ENCODE measurements at regions not wholly inside any gene's neighbourhood (a gene's known extent, or its start where the extent isn't known, plus 50 kb on each side); places are given as distances from the start of the nearest gene placed in this dataset.

DNA sequence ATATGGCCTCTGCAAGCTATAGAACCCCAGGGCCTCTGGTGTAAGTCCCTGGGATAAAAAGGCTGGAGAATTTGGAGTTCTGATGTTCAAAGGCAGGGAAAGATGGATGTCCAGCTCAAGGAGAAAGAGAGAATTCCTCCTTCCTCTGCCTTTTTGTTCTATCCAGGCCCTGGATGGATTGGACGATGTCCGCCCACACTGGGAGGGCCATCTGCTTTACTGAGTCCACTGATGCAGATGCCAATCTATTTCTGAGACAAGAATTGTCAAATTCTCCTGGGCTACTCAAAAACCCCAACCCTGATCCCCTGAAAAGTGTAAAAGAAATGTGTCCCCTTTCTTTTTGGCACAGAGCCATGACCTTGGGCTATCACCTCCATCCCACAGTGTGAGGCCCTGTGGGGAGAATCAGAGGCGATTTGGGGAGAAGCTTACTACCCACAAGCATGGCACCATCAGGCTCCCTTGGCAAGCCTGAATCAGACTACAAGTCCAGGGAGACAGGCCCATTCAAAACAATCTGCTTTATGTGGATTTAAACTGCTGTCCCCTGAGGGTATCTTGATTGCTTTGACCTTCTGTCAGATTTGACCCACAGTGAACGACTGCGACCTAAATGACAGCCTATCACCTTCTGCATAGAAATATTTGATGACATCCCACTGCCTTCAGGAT lies 334.0 kb downstream of the NUAK1 start:
- H4K20me1 ChIP-seq (ENCODE audit: low read depth, low read length), result no peaks in the 10 kb centered on the region
- H3K36me3 ChIP-seq (ENCODE audit: low read length), result no peaks in the 10 kb centered on the region
- TF ChIP-seq, protein P1, sequence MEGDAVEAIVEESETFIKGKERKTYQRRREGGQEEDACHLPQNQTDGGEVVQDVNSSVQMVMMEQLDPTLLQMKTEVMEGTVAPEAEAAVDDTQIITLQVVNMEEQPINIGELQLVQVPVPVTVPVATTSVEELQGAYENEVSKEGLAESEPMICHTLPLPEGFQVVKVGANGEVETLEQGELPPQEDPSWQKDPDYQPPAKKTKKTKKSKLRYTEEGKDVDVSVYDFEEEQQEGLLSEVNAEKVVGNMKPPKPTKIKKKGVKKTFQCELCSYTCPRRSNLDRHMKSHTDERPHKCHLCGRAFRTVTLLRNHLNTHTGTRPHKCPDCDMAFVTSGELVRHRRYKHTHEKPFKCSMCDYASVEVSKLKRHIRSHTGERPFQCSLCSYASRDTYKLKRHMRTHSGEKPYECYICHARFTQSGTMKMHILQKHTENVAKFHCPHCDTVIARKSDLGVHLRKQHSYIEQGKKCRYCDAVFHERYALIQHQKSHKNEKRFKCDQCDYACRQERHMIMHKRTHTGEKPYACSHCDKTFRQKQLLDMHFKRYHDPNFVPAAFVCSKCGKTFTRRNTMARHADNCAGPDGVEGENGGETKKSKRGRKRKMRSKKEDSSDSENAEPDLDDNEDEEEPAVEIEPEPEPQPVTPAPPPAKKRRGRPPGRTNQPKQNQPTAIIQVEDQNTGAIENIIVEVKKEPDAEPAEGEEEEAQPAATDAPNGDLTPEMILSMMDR (IDR thresholded peaks at IDR 0.05; ENCODE audit: insufficient read depth, low read length, poor library complexity, severe bottlenecking), result no peak
- TF ChIP-seq EZH2phosphoT487 (conservative IDR thresholded peaks at IDR 0.05; ENCODE audit: low read length), result no peak
- H3K27me3 ChIP-seq (ENCODE audit: low read length), result no peaks in the 10 kb centered on the region
- no peaks in the 10 kb centered on the region for H3K9me3 ChIP-seq (ENCODE audit: insufficient read depth, low read length)
- no peak overlapping the region for H2AFZ ChIP-seq (ENCODE audit: low read depth, low read length, severe bottlenecking)
- H3K79me2 ChIP-seq (ENCODE audit: insufficient read depth, low read length), result no peaks in the 10 kb centered on the region
- H3K4me3 ChIP-seq (ENCODE audit: insufficient read depth, low read length, poor library complexity, severe bottlenecking), result no peak overlapping the region
- no peak overlapping the region for H3K4me2 ChIP-seq (ENCODE audit: low read depth, low read length, poor library complexity, severe bottlenecking)
- no peak overlapping the region for H3K9ac ChIP-seq (ENCODE audit: low read length)
- no peaks in the 10 kb centered on the region for H3F3A ChIP-seq (ENCODE audit: insufficient read depth)
- H3K27ac ChIP-seq (ENCODE audit: low read depth, low read length), result no peak overlapping the region
- no peaks in the 10 kb centered on the region for H3K9me2 ChIP-seq (replicated peaks; ENCODE audit: insufficient read depth, low read length)

DNA sequence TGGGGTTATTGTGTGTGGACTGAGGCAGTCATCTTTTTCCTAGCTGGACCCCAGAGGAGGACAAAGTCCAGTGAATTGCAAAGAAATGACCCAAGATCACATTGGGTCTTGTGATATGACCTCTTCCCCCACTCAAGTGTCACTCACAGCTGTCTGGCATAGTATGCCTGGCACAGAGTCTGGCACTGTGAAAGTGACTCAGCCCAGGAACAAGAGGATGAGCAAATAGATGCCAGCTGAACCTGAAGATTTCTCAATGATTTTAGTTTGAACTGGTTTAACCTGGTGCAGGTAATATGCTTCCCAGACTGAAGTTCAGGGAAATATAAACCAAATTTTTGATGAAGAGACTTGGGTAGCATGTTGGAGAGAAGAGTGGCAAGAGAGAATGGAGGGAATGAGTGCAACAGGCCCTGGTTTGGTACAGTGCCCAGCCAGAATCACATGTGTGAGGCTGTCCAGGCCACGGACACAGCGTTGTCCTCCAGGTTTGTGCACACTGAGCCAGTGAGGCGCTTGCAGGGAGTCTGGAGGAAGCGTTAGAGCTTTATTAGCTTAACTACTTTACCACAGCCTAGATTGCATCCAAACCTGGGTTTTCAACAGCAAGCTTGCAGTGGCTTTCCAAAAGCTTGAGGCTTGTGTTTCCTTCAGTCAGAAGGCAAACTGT lies 332.9 kb downstream of the NUAK1 start:
- Histone ChIP-seq H3K27me3 (ENCODE audit: low read length) (no peaks in the 10 kb centered on the region), H3K4me2 (ENCODE audit: low read depth, low read length, poor library complexity, severe bottlenecking) (no peak overlapping the region), H3K9me2 (replicated peaks; ENCODE audit: insufficient read depth, low read length) (no peaks in the 10 kb centered on the region), H3K27ac (ENCODE audit: low read depth, low read length) (no peak overlapping the region), H3K4me3 (ENCODE audit: insufficient read depth, low read length, poor library complexity, severe bottlenecking) (no peak overlapping the region), H3K79me2 (ENCODE audit: insufficient read depth, low read length) (no peaks in the 10 kb centered on the region), H3K9ac (ENCODE audit: low read length) (no peak overlapping the region), H2AFZ (ENCODE audit: low read depth, low read length, severe bottlenecking) (no peak overlapping the region), H3K9me3 (ENCODE audit: insufficient read depth, low read length) (no peaks in the 10 kb centered on the region), H3K36me3 (ENCODE audit: low read length) (no peaks in the 10 kb centered on the region), H3F3A (ENCODE audit: insufficient read depth) (no peaks in the 10 kb centered on the region), H4K20me1 (ENCODE audit: low read depth, low read length) (no peaks in the 10 kb centered on the region)
- no peak for TF ChIP-seq EZH2phosphoT487 (conservative IDR thresholded peaks at IDR 0.05; ENCODE audit: low read length)
- TF ChIP-seq, protein P1 (IDR thresholded peaks at IDR 0.05; ENCODE audit: insufficient read depth, low read length, poor library complexity, severe bottlenecking), result no peak

DNA sequence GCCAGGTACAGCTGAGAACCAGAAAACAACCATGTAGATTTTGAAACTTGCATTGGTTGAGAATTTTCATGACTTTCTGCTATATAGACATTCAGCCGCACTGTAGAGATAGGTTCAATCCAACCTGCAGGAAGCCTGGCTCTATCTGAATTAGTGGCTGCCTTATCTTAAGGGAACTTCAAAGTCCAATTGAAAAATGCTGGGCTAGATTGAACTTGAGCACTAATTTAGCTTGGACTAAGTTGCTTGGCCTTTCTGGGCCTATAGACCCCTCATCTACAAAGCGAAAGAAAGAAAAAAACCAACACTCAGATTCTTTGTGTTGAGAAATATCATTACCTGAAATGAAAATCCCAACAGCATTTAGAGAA lies 332.4 kb downstream of the NUAK1 start:
- Histone ChIP-seq H3K4me2 (ENCODE audit: low read depth, low read length, poor library complexity, severe bottlenecking) (no peak overlapping the region), H3K9me3 (ENCODE audit: insufficient read depth, low read length) (no peaks in the 10 kb centered on the region), H3K27me3 (ENCODE audit: low read length) (no peaks in the 10 kb centered on the region), H3K9me2 (replicated peaks; ENCODE audit: insufficient read depth, low read length) (no peaks in the 10 kb centered on the region; the same call in 1 of the 2 replicates), H3F3A (ENCODE audit: insufficient read depth) (no peaks in the 10 kb centered on the region), H3K36me3 (ENCODE audit: low read length) (no peaks in the 10 kb centered on the region), H3K27ac (ENCODE audit: low read depth, low read length) (no peak overlapping the region), H4K20me1 (ENCODE audit: low read depth, low read length) (no peaks in the 10 kb centered on the region), H2AFZ (ENCODE audit: low read depth, low read length, severe bottlenecking) (no peak overlapping the region), H3K79me2 (ENCODE audit: insufficient read depth, low read length) (no peaks in the 10 kb centered on the region), H3K9ac (ENCODE audit: low read length) (no peak overlapping the region), H3K4me3 (ENCODE audit: insufficient read depth, low read length, poor library complexity, severe bottlenecking) (no peak overlapping the region)
- TF ChIP-seq EZH2phosphoT487 (conservative IDR thresholded peaks at IDR 0.05; ENCODE audit: low read length), result no peak
- TF ChIP-seq, protein P1 (IDR thresholded peaks at IDR 0.05; ENCODE audit: insufficient read depth, low read length, poor library complexity, severe bottlenecking), result no peak
